ENCODE measurements at regions not wholly inside any gene's neighbourhood (a gene's known extent, or its start where the extent isn't known, plus 50 kb on each side); places are given as distances from the start of the nearest gene placed in this dataset.

GRCh38 chr7:115678086-115678982 lies 352.2 kb downstream of the TFEC start:
- Histone ChIP-seq H3K9me3 (no peaks in the 10 kb centered on the region), H3K27ac (no peak overlapping the region), H3K36me3 (no peaks in the 10 kb centered on the region), H3K4me3 (no peak overlapping the region), H3K27me3 (ENCODE audit: low read depth) (no peaks in the 10 kb centered on the region), H3K4me1 (no peaks in the 10 kb centered on the region)
- peak in 1 of 2 donors; percentile 49 for ATAC-seq
- intact Hi-C loops (cut with DNase I) = no loop called here
- DNase-seq = no peak
- TF ChIP-seq CTCF (IDR thresholded peaks at IDR 0.05) = no peak

- Histone ChIP-seq H3K4me3 (no peak overlapping the region), H3K36me3 (no peaks in the 10 kb centered on the region), H3K27me3 (ENCODE audit: low read depth) (no peaks in the 10 kb centered on the region), H3K27ac (no peak overlapping the region), H3K9me3 (no peaks in the 10 kb centered on the region), H3K4me1 (no peaks in the 10 kb centered on the region)
- DNase-seq = no peak
- ATAC-seq = no peak
- intact Hi-C loops (cut with DNase I) = no loop called here
- TF ChIP-seq CTCF (IDR thresholded peaks at IDR 0.05) = no peak
These were observed 353.9 kb downstream of the TFEC start for GRCh38 chr7:115676707-115677106.

GRCh38 chr7:115676080-115676479 lies 354.5 kb downstream of the TFEC start:
- Histone ChIP-seq H3K36me3 (no peaks in the 10 kb centered on the region), H3K9me3 (no peaks in the 10 kb centered on the region), H3K27me3 (ENCODE audit: low read depth) (no peaks in the 10 kb centered on the region), H3K4me3 (no peak overlapping the region), H3K27ac (no peak overlapping the region), H3K4me1 (no peaks in the 10 kb centered on the region)
- ATAC-seq = peak in 1 of 2 donors; percentile 54
- TF ChIP-seq CTCF (IDR thresholded peaks at IDR 0.05) = no peak
- no peak for DNase-seq
- intact Hi-C loops (cut with DNase I) = no loop called here

GRCh38 chr7:115674467-115675024 lies 356.0 kb downstream of the TFEC start:
- Histone ChIP-seq H3K4me3 (no peak overlapping the region), H3K27me3 (ENCODE audit: low read depth) (no peaks in the 10 kb centered on the region), H3K36me3 (no peaks in the 10 kb centered on the region), H3K9me3 (no peaks in the 10 kb centered on the region), H3K27ac (no peak overlapping the region), H3K4me1 (no peaks in the 10 kb centered on the region)
- ATAC-seq (no peak), DNase-seq (no peak)
- no peak for TF ChIP-seq CTCF (IDR thresholded peaks at IDR 0.05)
- intact Hi-C loops (cut with DNase I) = no loop called here

- intact Hi-C loops (cut with DNase I) = no loop called here
- H3K27me3 ChIP-seq (ENCODE audit: low read depth) = no peaks in the 10 kb centered on the region
- no peak for DNase-seq
- H3K9me3 ChIP-seq = no peaks in the 10 kb centered on the region
- no peaks in the 10 kb centered on the region for H3K4me1 ChIP-seq
- no peaks in the 10 kb centered on the region for H3K36me3 ChIP-seq
- no peak overlapping the region for H3K4me3 ChIP-seq
- ATAC-seq = no peak
- no peak for TF ChIP-seq CTCF (IDR thresholded peaks at IDR 0.05)
- H3K27ac ChIP-seq = no peak overlapping the region
These were observed 358.5 kb downstream of the TFEC start for GRCh38 chr7:115672024-115672423.

Measured in lower lobe of right lung (tissue), 2 donors.